ENCODE measurements at regions not wholly inside any gene's neighbourhood (a gene's known extent, or its start where the extent isn't known, plus 50 kb on each side); places are given as distances from the start of the nearest gene placed in this dataset.

GRCh38 chr3:59480486-59480995, 430.7 kb upstream of the CFAP20DC start:
- TF ChIP-seq, protein P1, sequence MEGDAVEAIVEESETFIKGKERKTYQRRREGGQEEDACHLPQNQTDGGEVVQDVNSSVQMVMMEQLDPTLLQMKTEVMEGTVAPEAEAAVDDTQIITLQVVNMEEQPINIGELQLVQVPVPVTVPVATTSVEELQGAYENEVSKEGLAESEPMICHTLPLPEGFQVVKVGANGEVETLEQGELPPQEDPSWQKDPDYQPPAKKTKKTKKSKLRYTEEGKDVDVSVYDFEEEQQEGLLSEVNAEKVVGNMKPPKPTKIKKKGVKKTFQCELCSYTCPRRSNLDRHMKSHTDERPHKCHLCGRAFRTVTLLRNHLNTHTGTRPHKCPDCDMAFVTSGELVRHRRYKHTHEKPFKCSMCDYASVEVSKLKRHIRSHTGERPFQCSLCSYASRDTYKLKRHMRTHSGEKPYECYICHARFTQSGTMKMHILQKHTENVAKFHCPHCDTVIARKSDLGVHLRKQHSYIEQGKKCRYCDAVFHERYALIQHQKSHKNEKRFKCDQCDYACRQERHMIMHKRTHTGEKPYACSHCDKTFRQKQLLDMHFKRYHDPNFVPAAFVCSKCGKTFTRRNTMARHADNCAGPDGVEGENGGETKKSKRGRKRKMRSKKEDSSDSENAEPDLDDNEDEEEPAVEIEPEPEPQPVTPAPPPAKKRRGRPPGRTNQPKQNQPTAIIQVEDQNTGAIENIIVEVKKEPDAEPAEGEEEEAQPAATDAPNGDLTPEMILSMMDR (IDR thresholded peaks at IDR 0.05; ENCODE audit: insufficient read depth, low read depth, low read length, missing control alignments), result no peak
- peak; percentile 75 for DNase-seq (ENCODE audit: low read depth)
- H3K4me3 ChIP-seq (ENCODE audit: low read length), result no peak overlapping the region

GRCh38 chr3:59473636-59474035, 423.8 kb upstream of the CFAP20DC start:
- no peak for DNase-seq (ENCODE audit: low read depth)
- H3K4me3 ChIP-seq (ENCODE audit: low read length), result no peak overlapping the region
- TF ChIP-seq, protein P1 (IDR thresholded peaks at IDR 0.05; ENCODE audit: insufficient read depth, low read depth, low read length, missing control alignments), result no peak

DNA sequence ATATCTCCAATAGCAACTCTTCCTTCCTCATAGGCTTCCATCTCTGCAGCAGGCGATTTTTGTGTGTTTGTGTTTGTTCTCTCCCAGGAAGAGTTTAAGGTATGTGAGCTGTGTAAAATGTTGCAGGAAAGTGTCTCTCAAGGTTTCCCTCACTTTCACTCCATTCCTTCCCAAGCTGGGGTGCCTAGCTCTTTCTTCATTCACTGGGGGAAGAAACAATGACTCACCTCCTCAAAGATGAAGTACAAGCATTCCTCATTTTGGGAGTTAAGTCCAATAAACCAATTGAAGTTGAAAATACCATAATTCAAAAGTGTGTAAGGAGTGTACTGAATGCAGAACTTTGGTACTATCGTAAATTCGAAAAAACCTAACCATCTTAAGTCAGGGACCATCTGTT, 422.7 kb upstream of the CFAP20DC start:
- TF ChIP-seq, protein P1 (IDR thresholded peaks at IDR 0.05; ENCODE audit: insufficient read depth, low read depth, low read length, missing control alignments), result no peak
- no peak overlapping the region for H3K4me3 ChIP-seq (ENCODE audit: low read length)
- DNase-seq (ENCODE audit: low read depth), result no peak

GRCh38 chr3:59469948-59470723, 420.3 kb upstream of the CFAP20DC start:
- peak; percentile 70 for DNase-seq (ENCODE audit: low read depth)
- TF ChIP-seq, protein P1 (IDR thresholded peaks at IDR 0.05; ENCODE audit: insufficient read depth, low read depth, low read length, missing control alignments), result no peak
- H3K4me3 ChIP-seq (ENCODE audit: low read length), result no peak overlapping the region

DNA sequence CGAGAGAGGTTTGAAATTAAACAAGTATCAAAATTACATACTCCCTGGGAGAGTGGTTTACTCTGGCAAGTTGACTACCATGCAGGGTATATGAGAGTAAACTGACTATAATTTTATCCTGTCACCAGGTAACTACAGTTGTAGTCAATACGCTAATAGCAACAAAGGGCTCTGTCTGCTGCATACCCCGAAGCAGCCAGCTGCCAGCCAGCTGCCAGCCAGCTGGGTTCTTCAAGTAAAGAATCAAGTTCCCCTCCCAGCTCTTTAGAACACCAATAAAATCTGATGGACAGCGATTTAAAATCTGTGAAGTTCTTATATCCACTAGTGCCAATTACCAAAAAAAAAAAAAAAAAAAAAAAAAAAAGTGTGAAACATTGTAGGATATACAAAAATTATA, 417.7 kb upstream of the CFAP20DC start:
- H3K4me3 ChIP-seq (ENCODE audit: low read length), result no peak overlapping the region
- no peak for DNase-seq (ENCODE audit: low read depth)
- TF ChIP-seq, protein P1 (IDR thresholded peaks at IDR 0.05; ENCODE audit: insufficient read depth, low read depth, low read length, missing control alignments), result no peak

GRCh38 chr3:59464187-59464586, 414.4 kb upstream of the CFAP20DC start:
- H3K4me3 ChIP-seq (ENCODE audit: low read length), result no peak overlapping the region
- peak; percentile 81 for DNase-seq (ENCODE audit: low read depth)
- TF ChIP-seq, protein P1 (IDR thresholded peaks at IDR 0.05; ENCODE audit: insufficient read depth, low read depth, low read length, missing control alignments), result no peak

GRCh38 chr3:59463253-59463652, 413.4 kb upstream of the CFAP20DC start:
- DNase-seq (ENCODE audit: low read depth), result no peak
- TF ChIP-seq, protein P1 (IDR thresholded peaks at IDR 0.05; ENCODE audit: insufficient read depth, low read depth, low read length, missing control alignments), result no peak
- no peak overlapping the region for H3K4me3 ChIP-seq (ENCODE audit: low read length)
